RCC 7860 (cell line): ENCODE measurements at regions not wholly inside any gene's neighbourhood (a gene's known extent, or its start where the extent isn't known, plus 50 kb on each side); places are given as distances from the start of the nearest gene placed in this dataset.

Source experiments
- DNase-seq: peaks from one replicate; pipeline ENCODE4 v3.0.0-alpha.2; 2015; ENCODE audit warnings: low spot score
- FAIRE-seq: peaks from 2 replicates; lab custom pipeline; 2012; peaks lifted over from hg19 to GRCh38; lab: Jason Lieb, UNC

DNA sequence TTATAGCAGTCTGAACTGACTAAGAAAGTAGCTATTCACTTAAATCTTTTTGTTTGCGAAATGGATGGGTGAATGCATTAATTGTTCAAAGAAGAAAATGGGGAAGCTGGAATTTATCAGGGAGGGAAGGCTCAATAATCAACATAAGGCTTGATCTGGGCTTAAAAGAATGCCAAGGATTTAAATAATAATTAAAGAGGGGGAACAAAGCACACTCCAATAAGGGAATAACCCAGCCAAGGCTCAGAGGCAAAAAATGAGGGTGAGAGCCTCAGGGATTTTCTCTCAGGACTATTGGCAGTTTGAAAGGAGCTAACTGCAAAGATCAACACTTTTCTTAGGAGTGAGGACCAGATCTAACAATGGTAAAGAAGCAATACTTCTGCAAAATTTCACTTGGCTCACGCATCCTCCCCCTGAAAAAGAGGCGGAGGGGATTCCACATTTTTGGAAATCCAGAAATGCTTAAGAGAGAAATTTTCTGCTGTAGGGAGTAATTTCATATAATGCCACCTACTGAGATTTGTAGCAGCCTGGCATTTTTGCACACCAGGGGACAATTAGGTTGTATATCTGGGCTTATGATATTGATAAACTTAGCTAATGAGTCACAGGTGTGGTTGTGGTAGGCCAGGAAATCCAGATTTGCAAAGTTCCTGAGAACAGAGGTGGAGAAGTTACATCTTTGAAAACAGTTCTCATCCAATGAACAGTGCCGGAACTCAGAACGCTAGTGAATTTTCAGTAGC, 405.1 kb downstream of the TUSC7 start:
- no peak for FAIRE-seq
- no peak for DNase-seq

DNA sequence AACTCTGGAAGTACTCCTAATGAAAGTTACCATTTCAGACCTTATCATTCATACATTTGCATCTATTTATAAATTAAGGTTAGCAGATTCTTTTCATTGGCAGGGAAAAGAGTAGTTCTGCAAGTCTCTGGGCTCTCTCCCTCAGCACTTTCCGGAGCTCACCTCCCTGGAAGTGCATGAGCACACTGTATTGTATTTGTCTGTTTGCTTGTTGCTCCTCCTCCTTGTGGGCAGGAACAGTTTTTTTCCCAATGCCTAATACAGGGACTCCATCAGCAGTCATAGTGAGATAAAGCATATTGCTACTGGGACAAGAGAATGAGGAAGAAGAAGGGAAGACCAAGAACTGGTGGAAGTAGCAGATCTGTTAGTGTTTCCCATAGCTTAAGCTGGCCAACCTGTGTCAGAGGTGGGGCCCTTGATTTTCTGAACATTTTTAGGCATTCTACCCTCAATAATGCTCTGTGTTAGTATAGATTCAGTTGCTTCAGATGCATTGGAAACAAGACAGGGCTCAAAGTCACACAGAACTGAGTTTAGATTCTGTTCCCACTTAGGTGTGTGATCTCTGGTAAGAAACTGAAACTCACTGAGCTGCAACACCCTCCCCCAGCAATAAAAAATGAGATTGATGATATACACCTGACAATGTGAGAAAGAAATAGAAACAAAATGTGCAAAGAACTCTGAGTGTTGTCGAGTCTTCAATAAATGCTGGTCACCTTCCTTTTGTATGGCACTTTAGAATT, 407.8 kb downstream of the TUSC7 start:
- DNase-seq (no peak), FAIRE-seq (no peak)

DNA sequence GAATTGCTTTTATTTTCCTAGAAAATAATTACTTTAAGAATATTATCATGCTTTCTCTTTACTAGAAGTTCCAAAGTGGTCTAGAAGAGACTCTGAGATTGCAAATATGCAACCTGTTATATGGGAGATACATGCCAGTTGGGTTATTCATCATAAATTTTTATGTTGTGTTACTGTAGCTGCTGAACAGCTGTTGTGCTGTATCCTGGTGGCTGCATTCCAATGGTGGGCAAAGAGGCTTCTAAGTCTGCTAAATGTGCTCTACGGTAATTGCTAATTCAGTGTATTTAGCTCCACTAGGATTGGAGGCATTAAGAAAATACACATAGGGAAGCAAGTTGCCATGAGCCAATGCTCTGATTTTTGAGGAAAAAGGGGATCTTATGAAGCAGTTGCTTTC, 409.0 kb downstream of the TUSC7 start:
- FAIRE-seq (no peak), DNase-seq (no peak)

DNA sequence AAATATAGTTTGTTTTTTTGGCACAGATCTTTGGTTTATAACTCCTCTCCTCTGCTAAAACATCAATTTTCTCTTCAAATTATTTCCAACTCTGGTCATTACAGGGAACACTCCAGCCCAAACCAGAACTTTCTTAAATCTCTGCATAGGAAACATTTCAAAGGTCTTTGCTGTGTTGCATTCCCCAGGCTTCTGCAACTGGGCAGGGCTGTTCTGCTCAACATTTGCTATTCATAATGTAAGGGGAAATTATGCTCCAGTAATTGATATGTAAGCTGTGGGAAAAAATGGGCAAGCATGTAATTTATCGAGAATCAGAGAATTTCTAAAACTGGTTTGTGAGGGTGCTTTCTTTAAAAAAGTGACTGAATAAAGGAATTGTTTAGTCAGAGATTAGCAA, 410.4 kb downstream of the TUSC7 start:
- DNase-seq: no peak
- FAIRE-seq: no peak

DNA sequence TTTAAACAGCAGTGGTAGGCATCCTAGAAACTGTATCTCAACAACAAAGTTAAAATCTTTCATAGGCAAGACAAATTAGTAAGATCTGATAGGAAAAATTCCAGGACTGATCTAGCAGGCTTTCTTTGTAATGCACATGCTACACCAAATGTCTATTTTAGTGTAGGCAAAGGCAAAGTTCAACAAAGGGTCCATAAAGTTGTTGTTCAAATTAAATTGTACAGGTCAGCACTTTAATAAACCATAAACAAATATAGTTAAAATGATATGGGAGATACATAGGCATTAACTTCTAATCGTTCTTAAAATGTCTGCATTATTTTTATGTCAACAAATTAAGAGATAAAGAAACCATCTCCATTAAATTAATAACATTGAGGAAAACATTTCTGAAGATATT, 413.0 kb downstream of the TUSC7 start:
- no peak for FAIRE-seq
- DNase-seq: no peak

DNA sequence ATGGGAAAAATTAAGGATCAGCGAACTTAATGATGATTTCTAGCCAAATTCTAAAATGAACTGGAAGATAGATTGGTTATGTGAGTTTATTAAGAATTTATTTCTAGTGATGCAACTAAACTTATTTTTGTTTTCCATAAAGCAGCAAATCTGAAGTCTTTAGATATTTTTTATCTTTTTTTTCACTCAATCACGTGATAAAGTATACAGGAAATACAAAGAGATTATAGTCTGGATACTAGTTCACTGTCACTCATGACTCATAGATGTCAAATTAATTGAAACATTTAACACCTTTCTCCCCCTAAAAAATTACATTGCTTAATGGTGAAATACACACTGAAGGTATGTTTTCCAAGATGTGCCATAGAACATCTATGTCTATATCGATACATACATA, 416.9 kb downstream of the TUSC7 start:
- DNase-seq (no peak), FAIRE-seq (no peak)

DNA sequence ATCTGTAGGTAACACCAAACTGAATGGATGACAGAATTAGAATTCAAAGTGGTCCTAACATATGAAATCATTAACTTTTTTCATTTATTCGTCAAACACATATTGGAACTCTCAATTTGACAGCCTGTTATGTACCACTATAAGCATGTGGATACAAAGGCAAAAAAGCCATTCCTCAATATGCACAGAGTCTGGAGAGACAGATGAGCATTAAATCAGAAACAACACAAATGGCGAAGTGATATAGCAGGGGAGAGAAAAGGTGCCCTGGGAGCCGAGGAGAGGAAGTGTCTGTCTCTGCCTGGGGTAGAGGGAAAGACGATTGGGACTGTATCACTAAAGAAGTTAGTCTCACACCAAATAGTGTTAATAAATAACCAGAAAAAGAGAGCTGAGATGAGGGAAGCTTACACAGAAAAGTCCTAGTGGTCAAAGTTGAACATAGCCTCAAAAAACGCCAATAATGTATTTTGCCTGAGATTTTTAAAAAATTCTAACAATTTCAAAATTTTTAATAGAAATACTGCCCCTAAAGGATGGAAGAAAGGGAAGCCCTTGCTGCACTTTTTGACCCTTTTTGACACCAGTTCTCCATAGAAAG, 417.5 kb downstream of the TUSC7 start:
- no peak for DNase-seq
- FAIRE-seq: no peak

DNA sequence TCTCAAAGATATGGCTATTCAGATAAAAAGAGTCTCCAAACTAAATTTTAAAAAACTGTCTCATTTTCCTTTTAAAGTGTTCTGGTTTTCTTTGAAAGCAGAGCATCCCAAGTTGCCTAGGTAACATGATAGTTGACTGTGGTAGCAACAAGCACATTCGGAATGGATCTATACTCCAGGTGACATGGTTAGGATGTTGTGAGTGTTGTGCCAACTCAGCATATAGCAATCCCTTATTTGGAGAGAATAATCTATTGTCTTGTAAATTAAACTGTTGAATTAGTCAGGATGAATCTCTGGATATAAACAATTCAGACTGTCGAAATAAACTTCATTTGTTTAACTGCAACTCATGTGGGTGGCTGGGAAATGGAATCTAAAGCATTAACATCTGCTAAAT, 418.6 kb downstream of the TUSC7 start:
- FAIRE-seq: no peak
- DNase-seq: no peak

DNA sequence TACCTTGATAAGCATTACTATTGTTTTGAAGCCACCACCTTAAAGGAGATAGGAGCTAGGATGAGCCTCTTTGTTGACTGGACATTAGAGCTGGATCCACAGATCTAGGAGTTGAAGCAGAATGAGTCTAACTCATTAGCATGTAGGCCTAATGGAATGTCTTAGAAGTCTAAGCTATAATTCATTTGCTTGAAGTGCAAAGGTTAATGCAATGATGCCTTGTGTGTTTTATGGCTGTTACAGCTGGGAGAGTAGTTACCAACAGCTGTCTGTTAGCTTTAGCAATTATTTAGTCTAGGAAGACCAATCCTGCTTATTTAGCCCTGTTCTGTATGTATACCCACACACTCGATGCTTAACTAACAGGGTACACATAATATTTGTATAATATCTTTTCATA, 419.3 kb downstream of the TUSC7 start:
- no peak for FAIRE-seq
- DNase-seq: no peak

DNA sequence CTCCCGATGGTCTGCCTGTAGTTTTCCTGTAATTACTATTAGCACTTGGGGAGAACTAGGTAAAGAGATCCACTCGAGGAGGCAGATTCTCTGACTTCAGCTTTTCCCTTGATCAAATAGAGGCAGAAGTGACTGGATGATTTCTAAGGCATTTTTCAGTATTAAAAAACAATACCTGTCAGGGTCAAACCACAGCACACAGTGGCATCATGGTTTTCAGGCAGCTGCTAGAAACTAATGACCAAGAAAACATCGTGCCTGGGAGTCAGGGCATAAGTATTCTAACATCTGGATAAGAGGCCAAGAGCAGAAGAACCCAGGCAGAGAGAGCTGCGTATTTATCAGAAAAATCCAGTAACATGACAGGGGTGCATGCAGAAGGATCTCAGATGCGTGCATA, 419.9 kb downstream of the TUSC7 start:
- no peak for DNase-seq
- FAIRE-seq: no peak

DNA sequence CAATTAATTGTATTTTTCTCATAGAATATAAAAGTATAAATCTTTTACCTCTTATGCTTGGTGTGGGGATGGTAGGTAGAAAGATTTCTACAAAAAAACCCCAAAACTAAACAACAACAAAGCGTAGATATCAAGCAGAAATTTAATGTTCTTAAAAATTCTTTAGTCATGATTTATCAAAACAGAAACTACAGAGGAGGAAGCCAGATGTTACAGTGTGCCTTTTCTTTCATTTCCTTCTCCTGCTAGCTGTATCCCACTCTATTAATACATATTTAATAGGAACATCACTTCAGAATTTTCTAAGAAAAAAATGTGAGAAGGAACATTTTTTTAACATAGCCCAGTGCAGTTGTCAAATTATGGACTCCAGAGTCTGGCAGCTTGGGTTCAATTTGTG, 420.6 kb downstream of the TUSC7 start:
- FAIRE-seq (no peak), DNase-seq (no peak)

DNA sequence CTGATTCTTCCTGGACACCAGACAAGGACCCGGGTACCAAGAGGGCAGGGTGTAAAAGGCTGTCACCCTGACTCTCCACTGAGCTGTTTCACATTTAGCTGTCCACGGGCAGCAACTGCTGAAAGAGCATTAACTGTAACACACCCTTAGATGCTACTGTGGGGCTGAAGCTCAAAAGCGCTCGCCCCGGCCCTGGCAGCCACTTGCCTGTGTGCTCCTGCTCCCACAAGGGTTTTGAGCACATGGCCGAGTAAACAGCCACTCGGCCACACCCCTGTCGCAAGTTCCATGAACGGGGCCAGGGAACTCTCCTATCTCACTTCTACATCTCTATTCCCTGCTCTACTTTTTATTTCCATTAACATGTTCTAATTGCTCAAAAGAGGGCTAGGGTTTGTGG, 421.7 kb downstream of the TUSC7 start:
- DNase-seq (no peak), FAIRE-seq (no peak)

DNA sequence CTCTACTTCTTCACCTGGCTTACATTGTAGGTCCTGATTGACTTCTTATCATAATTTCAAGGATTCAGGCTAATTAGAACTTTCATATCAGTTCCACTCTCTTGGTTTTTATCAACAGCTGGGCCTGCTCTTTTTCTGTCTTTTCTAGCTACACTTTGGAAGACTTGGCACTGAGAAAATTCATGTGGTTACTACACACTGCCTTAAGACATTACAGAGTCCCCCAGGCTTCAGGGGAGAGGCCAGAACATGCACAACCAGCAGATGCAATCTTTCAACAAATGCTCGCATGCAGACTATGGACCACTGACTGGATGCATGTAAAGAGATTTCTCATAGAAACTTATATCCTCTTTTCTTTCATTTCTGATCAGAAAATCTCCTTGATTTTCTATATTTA, 423.5 kb downstream of the TUSC7 start:
- DNase-seq: no peak

DNA sequence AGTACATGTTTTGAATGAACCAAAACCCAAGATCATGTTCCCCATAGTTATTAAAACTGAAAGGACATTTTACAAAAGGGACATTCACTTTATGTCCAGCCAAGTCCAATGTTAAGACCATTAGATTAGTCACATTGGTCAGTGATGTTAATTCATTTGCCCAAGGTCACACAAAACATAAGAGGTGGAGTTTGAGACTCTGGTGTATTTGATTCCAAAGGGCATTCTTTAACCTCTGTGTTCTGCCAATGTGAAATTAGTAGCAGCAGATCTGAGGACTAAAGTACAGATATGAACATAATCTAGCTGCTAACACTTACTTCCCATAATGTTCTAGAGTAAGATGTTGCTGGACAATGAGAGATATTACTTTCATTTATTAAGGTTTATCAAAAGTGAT, 425.6 kb downstream of the TUSC7 start:
- FAIRE-seq (no peak), DNase-seq (no peak)

More for the DNA sequence above, 423.5 kb downstream of the TUSC7 start:
- FAIRE-seq: no peak

DNA sequence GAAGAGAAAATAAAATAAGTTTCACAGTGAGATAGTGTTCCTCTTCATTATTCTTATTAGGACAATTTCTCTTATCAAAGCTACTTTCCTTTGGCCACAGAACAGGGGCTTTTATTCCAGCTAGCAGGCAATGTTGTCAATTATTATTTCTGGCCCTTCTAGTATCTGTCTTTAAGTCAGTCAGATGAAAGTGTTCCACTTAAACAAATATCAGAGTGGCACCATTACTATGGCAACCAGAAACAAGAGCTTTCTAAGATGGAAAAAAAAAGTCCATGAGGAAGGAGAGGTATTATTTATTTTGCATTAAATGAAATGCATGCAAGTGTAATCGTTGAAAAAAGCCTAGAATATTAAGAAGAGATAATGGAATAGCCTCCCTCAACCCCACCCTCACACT, 426.4 kb downstream of the TUSC7 start:
- FAIRE-seq (no peak), DNase-seq (no peak)

DNA sequence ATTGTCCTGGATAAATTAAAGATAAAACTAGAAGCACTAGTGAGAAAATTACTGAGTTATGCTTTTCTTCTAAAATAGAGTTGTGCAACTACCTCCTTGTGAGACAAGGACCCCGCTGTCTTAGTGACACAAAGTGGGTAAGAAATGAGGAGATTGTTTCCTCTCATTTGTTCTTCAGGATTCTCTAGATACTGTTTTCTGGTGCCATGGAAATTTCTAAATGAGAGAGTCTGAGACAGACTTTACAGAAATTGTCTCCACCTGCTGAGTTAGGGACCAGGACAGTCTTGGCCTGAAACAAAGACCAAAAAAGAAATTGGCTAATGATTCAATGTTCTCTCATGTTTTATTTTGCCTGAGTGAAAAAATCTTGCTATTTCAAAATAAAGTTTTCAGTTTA, 427.5 kb downstream of the TUSC7 start:
- FAIRE-seq (no peak), DNase-seq (no peak)

DNA sequence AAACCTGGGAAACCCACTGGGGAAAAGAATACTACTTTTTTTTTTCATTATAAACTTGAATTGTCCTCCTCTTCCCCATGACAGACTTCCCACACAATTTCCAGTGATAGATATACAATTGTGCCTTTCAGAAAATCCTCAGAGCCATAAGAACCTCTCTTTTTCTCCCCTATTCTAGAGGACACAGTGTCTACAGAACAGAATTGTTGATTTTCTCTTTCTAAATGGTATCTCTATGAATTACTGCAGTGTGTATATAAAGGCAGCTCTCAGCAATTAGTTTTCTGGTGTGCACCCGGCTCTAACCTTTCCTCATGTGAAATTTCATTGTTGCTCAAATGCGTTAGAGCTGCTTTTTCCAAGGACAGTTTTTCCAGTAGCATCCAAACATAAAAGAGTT, 430.1 kb downstream of the TUSC7 start:
- DNase-seq (no peak), FAIRE-seq (no peak)

DNA sequence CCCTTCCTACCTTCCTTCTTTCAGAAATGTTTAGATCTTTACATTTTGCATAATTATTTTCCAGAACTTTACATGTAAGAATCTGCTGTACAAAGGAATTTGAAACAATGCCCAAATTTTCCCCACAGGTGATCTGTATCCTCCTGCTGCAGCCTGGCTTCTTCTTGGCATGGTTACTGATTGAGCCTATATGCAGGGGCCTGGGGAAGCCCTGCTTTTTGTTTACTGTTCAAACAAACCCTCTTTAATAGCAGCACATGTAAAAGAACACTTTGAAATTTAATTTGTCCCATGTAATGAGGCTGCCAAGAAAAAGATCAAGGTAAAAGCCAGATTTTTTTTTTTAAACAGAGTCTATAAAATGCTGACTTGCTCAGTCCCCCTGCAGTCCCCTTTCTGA, 432.2 kb downstream of the TUSC7 start:
- DNase-seq (no peak), FAIRE-seq (no peak)

DNA sequence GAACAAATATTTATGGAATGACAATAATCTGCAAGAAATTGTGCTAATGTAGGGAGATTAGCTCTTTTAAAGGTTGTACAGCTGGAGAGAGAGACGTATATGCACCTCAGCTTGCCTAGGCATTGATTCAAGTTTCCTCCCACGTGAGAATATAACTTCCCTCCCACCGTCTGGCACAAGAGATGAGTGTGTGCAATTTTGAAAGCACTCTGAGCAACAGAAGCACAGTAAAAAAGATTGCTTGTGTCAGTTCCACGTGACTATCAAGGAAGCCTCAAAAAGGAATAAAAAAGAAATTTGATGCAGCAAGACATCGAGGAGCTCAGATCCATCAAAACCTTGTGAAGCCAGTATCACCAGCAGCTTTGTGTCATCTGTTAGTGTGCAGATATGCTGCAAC, 435.3 kb downstream of the TUSC7 start:
- FAIRE-seq (no peak), DNase-seq (no peak)

DNA sequence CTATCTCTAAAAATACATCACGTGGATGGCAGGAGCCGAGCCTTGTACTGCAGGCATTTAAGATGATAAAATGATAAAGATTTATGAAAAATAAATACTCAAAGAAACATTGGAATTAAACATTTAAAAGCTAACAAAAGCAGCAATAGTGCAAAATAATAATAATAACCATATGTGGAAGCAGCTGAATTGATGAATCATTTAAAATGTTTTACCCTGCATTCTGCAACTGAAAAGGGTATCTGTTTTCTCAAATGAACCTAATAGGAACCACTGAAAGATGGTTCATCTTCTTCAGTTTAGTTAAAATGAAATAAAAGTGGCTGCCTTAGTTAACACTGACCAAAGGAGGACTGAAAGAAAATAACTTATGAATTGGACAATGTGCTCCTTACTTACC, 436.1 kb downstream of the TUSC7 start:
- FAIRE-seq: no peak
- DNase-seq: no peak

DNA sequence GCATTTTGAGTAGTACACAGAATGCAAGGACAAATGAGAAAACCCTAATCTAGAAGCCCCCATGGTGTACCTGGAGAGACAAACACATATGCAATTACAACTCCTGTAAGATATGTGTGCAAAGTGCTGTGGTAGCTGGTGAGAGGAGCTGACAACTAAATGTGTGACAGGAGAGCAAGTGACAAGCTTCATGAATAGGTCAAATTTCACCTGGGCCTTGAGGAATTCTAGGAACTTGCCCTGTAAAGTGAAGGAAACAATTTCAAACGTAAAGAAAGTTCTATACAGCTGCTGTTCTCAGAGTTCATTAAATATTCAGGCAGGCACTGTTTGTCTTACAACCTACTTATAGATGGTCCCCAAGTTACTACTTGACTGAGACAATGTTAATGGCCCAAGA, 437.0 kb downstream of the TUSC7 start:
- DNase-seq (no peak), FAIRE-seq (no peak)

DNA sequence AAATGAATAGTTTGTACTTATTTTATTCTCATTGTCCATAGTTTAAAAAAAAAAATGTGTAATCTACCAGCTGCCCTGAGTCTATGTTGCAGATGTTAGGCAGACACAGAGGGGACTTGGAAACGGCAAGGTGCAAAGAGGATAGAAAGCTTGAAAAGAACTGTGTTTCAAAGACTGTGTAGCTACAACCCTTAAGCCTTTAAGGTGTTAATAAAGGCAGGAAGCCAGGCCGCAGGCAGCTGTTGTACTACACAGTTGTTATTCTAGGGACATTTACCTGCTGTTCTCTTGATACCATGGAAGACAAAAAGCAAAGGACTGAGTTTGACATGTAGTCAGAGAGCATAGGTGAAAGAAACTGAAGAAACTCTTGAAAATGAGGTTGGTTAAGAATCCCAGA, 440.0 kb downstream of the TUSC7 start:
- FAIRE-seq (no peak), DNase-seq (no peak)
